Sigmoid colon (tissue), 4 donors: ENCODE measurements at regions not wholly inside any gene's neighbourhood (a gene's known extent, or its start where the extent isn't known, plus 50 kb on each side); places are given as distances from the start of the nearest gene placed in this dataset.

Source experiments
- CTCF ChIP-seq, 4 experiments: fragments of 450-650 bp in 3 of 4; fragments of 200-600 bp in 1 of 4; IDR thresholded peaks; one replicate each; pipeline ENCODE4 v1.5.1; 2016 to 2019; ENCODE audit warnings: antibody characterized with exemption in 4 of 4, mild to moderate bottlenecking in 3 of 4, moderate library complexity in 2 of 4
- EP300 ChIP-seq, 4 donors: sonication (generic); formaldehyde crosslinking; IDR thresholded peaks; one replicate each; pipeline ENCODE4 v1.6.1; 2017; ENCODE audit warnings: antibody characterized with exemption in 4 of 4

DNA sequence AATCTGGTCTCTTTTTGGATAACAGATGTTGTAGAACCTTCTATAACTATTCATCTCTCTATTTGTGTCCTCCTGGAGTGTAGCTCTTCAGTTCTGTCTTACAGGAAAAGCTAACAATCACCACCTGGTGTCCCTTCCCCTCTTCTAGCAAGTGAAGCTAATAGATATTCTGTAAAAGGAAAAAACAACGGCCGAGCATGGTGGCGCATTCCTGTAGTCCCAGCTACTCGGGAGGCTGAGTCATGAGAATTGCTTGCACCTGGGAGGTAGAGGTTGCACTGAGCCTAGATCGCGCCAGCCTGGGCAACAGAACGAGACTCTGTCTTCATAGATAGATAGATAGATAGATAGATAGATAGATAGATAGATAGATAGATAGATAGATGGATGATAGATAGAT, 779.4 kb downstream of the TUSC7 start:
- no peak for TF ChIP-seq CTCF (IDR thresholded peaks at IDR 0.05)
- TF ChIP-seq EP300 (IDR thresholded peaks at IDR 0.05) = no peak
